Kidney (tissue), 13 donors: ENCODE measurements at regions not wholly inside any gene's neighbourhood (a gene's known extent, or its start where the extent isn't known, plus 50 kb on each side); places are given as distances from the start of the nearest gene placed in this dataset.

Source experiments
- DNase-seq, 5 donors: peaks; one replicate each; pipeline ENCODE4 v3.0.0-alpha.2; 2013 to 2020
- FAIRE-seq: peaks from 2 replicates; lab custom pipeline; 2012; peaks lifted over from hg19 to GRCh38; lab: Jason Lieb, UNC
- H3K27ac ChIP-seq, 2 donors: one replicate each; pipeline ENCODE4 v1.7.0; 2013; ENCODE audit warnings: low read depth in 2 of 2, low read length in 2 of 2, inconsistent platforms in 1 of 2
- H3K27me3 ChIP-seq: one replicate; pipeline ENCODE4 v1.7.1; 2013; ENCODE audit warnings: low read length, inconsistent platforms; ENCODE audit not compliant: control insufficient read depth, insufficient read depth
- H3K36me3 ChIP-seq, 3 donors: one replicate each; pipeline versions ENCODE4 v1.7.0 to v1.7.1; 2013; ENCODE audit warnings: low read length in 3 of 3, control low read depth in 1 of 3, inconsistent platforms in 1 of 3; ENCODE audit not compliant: insufficient read depth in 3 of 3, control insufficient read depth in 2 of 3
- H3K4me1 ChIP-seq, 3 donors: one replicate each; pipeline versions ENCODE4 v1.7.0 to v1.7.1; 2013; ENCODE audit warnings: low read length in 3 of 3, inconsistent platforms in 1 of 3, low read depth in 1 of 3; ENCODE audit not compliant: control insufficient read depth in 2 of 3, insufficient read depth in 2 of 3
- H3K4me3 ChIP-seq, 3 donors: one replicate each; pipeline versions ENCODE4 v1.7.0 to v1.8.1; 2013; ENCODE audit warnings: low read length in 3 of 3, control low read depth in 1 of 3, inconsistent platforms in 1 of 3
- H3K9ac ChIP-seq, 3 donors: one replicate each; pipeline versions ENCODE4 v1.7.0 to v1.7.1; 2013; ENCODE audit warnings: low read length in 3 of 3, control low read depth in 1 of 3, inconsistent platforms in 1 of 3
- H3K9me3 ChIP-seq, 3 donors: one replicate each; pipeline versions ENCODE4 v1.7.0 to v1.7.1; 2013; ENCODE audit warnings: low read length in 3 of 3, control low read depth in 1 of 3, inconsistent platforms in 1 of 3; ENCODE audit not compliant: control insufficient read depth in 2 of 3, insufficient read depth in 1 of 3
- intact Hi-C: fragments of 100-400 bp; cut with DNase I; formaldehyde crosslinking; loops from one replicate; pipeline ENCODE4 v1.11.1; 2022
- TF ChIP-seq, protein P1 (sequence below): IDR thresholded peaks from 3 replicates; pipeline ENCODE4 v1.5.1; 2012; ENCODE audit warnings: mild to moderate bottlenecking, moderate library complexity, borderline replicate concordance; ENCODE audit not compliant: insufficient read depth; ENCODE audit errors: extremely low read depth
- donor health status: control.
- donor health status: control.
- donor health status: control.
- donor health status: control.
- donor health status: control.
- donor health status: DM: yes; HTN: yes; CAD: no.
- donor health status: Normal renal cell carcinoma (clear cell type).

DNA sequence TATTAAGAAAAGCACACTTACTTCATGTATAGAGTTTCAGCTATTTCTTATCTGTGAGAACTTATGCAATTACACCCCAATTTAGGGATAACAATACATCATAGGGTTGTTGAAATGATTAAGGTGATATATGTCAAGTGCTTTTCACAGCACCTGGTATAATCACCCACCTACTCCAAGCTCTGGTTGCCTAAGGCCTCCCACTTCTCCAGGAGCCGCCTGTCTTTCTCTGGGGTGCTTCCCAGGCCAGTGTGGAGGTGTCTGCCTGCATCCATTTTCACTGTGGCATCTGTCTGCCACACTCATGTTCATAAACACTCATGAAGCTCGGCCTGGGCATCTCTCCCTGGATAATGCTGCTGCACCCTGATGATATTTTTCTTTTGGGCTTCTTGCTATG, 250.3 kb downstream of the STK31 start:
- DNase-seq, result no peak
- intact Hi-C loops, result no loop called here
- Histone ChIP-seq H3K9me3 (no peaks in the 10 kb centered on the region), H3K4me3 (no peak overlapping the region), H3K27me3 (no peaks in the 10 kb centered on the region), H3K4me1 (no peaks in the 10 kb centered on the region), H3K27ac (no peak overlapping the region), H3K36me3 (no peaks in the 10 kb centered on the region), H3K9ac (no peak overlapping the region)
- TF ChIP-seq, protein P1, sequence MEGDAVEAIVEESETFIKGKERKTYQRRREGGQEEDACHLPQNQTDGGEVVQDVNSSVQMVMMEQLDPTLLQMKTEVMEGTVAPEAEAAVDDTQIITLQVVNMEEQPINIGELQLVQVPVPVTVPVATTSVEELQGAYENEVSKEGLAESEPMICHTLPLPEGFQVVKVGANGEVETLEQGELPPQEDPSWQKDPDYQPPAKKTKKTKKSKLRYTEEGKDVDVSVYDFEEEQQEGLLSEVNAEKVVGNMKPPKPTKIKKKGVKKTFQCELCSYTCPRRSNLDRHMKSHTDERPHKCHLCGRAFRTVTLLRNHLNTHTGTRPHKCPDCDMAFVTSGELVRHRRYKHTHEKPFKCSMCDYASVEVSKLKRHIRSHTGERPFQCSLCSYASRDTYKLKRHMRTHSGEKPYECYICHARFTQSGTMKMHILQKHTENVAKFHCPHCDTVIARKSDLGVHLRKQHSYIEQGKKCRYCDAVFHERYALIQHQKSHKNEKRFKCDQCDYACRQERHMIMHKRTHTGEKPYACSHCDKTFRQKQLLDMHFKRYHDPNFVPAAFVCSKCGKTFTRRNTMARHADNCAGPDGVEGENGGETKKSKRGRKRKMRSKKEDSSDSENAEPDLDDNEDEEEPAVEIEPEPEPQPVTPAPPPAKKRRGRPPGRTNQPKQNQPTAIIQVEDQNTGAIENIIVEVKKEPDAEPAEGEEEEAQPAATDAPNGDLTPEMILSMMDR, result no peak
- no peak for FAIRE-seq

DNA sequence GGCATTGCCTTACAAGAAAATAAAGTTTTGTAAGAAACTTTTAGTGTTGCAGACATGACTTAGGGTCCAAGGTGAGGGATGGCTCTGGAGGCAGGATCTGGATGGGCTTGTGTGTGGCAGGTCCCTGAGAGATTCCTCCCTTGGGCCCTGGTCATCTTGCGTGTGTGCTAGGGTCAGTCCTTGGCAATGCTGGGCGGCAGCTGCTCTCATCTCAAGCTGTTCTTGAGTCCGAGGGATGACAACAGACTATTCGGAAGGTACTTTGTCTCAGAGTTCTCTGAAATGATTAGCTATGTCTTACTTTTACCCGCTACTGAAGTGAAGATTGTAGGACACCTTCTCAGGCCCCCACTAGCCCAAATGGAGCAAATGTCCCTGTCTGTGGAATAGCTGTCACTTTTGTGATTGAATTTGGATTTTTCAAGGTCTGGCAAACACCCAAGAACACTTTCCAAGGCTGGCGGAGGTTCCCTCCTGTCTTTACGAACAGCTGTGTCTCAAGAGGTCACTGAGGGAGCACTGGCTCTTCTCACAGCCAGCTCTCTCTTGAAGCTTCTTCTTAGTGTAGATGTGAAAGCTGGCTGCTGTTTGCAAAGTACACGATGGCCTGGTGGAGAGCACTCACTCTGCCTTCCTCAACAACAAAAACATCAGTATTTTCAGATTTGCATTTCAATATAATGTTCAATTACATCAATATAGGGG, 253.6 kb downstream of the STK31 start:
- DNase-seq, result no peak

DNA sequence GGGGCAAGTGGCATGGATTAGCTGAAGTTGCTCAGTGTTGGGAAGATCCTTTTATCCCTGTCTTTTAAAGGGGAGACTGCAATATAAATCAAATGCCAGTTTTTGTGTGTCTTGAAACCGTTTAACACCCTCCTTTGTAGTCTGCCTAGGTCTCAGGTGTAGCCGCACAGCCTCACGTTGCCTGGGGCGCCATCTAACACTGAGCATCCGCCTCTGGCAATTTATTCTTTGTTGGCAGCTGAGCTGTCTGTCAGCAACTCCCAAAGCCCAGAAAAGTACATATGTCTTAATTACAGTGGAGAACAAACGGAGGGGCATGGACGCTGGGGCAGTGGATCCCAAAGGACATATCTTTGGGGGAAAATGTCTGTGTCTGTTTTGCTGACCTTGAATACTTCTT, 254.7 kb downstream of the STK31 start:
- Histone ChIP-seq H3K27me3 (no peaks in the 10 kb centered on the region), H3K27ac (no peak overlapping the region), H3K4me3 (no peak overlapping the region), H3K9ac (no peak overlapping the region), H3K9me3 (peaks cover 0 to 2% (median 0%) of the 10 kb centered on the region in 3 donors), H3K4me1 (no peaks in the 10 kb centered on the region), H3K36me3 (no peaks in the 10 kb centered on the region)
- FAIRE-seq, result no peak
- DNase-seq, result peak in 2 of 5 donors; percentile 7 to 19
- TF ChIP-seq, protein P1, result no peak
- intact Hi-C loops, result no loop called here

More for the DNA sequence above, 253.6 kb downstream of the STK31 start:
- intact Hi-C loops, result no loop called here
- no peak for FAIRE-seq
- Histone ChIP-seq H3K36me3 (no peaks in the 10 kb centered on the region), H3K27ac (no peak overlapping the region), H3K9me3 (peaks cover 0 to 2% (median 0%) of the 10 kb centered on the region in 3 donors), H3K9ac (no peak overlapping the region), H3K4me3 (no peak overlapping the region), H3K4me1 (no peaks in the 10 kb centered on the region), H3K27me3 (no peaks in the 10 kb centered on the region)
- TF ChIP-seq, protein P1, result no peak
